ENCODE measurements at regions not wholly inside any gene's neighbourhood (a gene's known extent, or its start where the extent isn't known, plus 50 kb on each side); places are given as distances from the start of the nearest gene placed in this dataset.

DNA sequence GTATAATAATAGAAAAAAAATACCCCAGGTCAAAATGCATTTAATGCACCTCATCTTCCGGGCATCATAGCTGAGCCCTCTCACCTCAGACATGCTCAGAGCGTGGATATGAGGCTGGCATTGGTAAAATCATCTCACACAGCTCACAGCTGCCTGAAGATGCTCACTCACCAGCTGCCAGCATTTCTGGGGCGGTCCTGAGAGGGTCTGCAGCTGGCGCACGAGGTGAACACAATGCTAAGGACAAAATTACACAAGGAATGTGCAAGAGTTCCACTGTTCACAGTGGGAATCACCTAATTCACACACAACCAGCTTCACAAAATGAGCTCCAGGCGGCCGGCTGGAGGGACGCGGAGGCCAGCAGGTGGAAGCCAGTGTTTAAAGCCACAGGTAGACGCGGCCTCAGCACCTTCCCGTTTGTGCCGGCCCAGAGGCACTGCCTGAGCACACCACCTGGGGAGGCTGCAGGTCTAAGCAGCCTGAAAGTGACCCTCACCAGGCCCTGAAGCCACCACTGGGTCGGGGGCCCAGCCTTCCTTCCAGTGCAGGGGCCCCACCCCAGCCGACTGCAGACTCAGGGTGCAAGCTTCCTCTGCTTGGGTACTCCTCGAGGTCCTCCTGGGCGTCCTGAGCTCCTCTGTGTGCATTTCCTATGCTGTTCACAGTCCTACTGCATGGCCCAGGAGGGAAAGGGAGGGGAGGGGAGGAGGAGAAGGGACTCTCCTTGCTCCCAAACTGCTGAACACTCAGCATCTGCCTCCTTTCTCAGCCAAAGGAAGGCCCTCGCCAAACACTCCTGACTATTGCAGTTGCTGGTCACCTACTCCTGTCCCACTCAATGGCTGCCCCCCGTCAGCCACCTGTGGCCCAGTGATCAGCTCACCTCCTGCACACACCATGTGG is 61.2 kb upstream of the FAM20C start:
- TF ChIP-seq TAF1 (IDR thresholded peaks at IDR 0.05; ENCODE audit: low read depth) = no peak
- no peak for TF ChIP-seq CREB1 (IDR thresholded peaks at IDR 0.05; ENCODE audit: low read depth)
- TF ChIP-seq TEAD4 (IDR thresholded peaks at IDR 0.05) = no peak
- TF ChIP-seq TCF12 (IDR thresholded peaks at IDR 0.05; ENCODE audit: low read depth) = no peak
- TF ChIP-seq EP300 (IDR thresholded peaks at IDR 0.05; ENCODE audit: borderline replicate concordance) = no peak
- TF ChIP-seq, protein P1, sequence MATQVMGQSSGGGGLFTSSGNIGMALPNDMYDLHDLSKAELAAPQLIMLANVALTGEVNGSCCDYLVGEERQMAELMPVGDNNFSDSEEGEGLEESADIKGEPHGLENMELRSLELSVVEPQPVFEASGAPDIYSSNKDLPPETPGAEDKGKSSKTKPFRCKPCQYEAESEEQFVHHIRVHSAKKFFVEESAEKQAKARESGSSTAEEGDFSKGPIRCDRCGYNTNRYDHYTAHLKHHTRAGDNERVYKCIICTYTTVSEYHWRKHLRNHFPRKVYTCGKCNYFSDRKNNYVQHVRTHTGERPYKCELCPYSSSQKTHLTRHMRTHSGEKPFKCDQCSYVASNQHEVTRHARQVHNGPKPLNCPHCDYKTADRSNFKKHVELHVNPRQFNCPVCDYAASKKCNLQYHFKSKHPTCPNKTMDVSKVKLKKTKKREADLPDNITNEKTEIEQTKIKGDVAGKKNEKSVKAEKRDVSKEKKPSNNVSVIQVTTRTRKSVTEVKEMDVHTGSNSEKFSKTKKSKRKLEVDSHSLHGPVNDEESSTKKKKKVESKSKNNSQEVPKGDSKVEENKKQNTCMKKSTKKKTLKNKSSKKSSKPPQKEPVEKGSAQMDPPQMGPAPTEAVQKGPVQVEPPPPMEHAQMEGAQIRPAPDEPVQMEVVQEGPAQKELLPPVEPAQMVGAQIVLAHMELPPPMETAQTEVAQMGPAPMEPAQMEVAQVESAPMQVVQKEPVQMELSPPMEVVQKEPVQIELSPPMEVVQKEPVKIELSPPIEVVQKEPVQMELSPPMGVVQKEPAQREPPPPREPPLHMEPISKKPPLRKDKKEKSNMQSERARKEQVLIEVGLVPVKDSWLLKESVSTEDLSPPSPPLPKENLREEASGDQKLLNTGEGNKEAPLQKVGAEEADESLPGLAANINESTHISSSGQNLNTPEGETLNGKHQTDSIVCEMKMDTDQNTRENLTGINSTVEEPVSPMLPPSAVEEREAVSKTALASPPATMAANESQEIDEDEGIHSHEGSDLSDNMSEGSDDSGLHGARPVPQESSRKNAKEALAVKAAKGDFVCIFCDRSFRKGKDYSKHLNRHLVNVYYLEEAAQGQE (IDR thresholded peaks at IDR 0.05; ENCODE audit: low read depth) = no peak
- no peak for TF ChIP-seq ZBTB7A (IDR thresholded peaks at IDR 0.05; ENCODE audit: low read depth)
- no peak for TF ChIP-seq NFIC (IDR thresholded peaks at IDR 0.05)
- no peak for TF ChIP-seq RAD21 (IDR thresholded peaks at IDR 0.05; ENCODE audit: low read depth)
- no peak for TF ChIP-seq EGR1 (IDR thresholded peaks at IDR 0.05)
- TF ChIP-seq, protein P2, sequence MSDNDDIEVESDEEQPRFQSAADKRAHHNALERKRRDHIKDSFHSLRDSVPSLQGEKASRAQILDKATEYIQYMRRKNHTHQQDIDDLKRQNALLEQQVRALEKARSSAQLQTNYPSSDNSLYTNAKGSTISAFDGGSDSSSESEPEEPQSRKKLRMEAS (IDR thresholded peaks at IDR 0.05) = no peak
- TF ChIP-seq, protein P3, sequence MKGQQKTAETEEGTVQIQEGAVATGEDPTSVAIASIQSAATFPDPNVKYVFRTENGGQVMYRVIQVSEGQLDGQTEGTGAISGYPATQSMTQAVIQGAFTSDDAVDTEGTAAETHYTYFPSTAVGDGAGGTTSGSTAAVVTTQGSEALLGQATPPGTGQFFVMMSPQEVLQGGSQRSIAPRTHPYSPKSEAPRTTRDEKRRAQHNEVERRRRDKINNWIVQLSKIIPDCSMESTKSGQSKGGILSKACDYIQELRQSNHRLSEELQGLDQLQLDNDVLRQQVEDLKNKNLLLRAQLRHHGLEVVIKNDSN (IDR thresholded peaks at IDR 0.05) = no peak
- no peak for TF ChIP-seq CEBPB (IDR thresholded peaks at IDR 0.05)
- TF ChIP-seq FOXM1 (IDR thresholded peaks at IDR 0.05; ENCODE audit: borderline replicate concordance, low read depth) = no peak

DNA sequence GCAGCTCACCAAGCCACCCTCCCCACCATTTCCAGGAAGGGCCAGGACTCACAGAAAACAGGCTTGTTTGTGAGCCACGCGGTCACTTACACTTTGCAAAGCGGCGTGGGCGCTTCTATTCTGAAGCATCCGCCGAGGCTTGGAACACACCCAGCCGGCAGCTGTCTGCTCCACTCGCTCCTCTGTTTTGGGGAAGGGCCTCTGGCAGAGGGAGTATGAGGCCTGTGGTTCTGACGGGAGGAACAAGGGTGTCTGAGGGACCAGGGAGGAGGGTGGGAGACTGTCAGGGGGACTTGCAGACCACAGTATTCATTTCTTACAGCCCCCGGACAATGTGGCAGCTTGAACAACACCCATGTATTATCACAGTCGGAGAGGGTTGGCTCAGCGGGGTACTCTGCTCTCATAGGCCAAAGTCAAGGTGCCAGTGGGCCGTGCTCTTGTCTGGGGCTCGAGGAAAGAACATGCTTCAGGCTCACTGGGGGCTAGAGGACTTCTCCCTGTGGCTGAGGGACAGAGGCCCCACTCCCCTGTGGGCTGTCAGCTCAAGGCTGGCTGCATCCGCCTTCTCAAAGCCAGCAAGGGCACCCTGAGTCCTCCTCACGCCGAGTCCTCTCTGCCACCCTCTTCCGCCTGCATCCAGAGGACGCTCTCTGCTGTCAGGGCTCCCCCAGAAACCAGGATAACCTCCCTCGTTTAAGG is 60.4 kb upstream of the FAM20C start:
- TF ChIP-seq RAD21 (IDR thresholded peaks at IDR 0.05; ENCODE audit: low read depth) = no peak
- TF ChIP-seq, protein P2 (IDR thresholded peaks at IDR 0.05) = no peak
- TF ChIP-seq YY1 (IDR thresholded peaks at IDR 0.05; ENCODE audit: low read depth) = no peak
- TF ChIP-seq, protein P1 (IDR thresholded peaks at IDR 0.05; ENCODE audit: low read depth) = no peak
- no peak for TF ChIP-seq TEAD4 (IDR thresholded peaks at IDR 0.05)
- TF ChIP-seq TCF12 (IDR thresholded peaks at IDR 0.05; ENCODE audit: low read depth) = no peak

DNA sequence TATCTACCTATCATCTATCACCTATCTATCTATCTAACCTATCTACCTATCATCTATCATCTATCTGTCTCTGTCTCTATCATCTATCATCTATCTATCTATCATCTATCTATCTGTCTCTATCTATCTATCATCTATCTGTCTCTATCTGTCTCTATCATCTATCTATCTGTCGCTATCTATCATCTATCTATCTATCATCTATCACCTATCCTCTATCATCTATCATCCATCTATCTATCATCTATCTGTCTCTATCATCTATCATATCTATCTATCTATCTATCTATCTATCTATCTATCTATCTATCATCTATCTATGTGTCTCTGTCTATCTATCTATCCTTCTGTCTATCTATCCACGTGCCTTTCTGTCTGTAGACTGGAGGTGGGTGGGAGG is 59.5 kb upstream of the FAM20C start:
- TF ChIP-seq, protein P3 (IDR thresholded peaks at IDR 0.05) = no peak
- TF ChIP-seq RAD21 (IDR thresholded peaks at IDR 0.05; ENCODE audit: low read depth) (no peak), FOXM1 (IDR thresholded peaks at IDR 0.05; ENCODE audit: borderline replicate concordance, low read depth) (no peak), EP300 (IDR thresholded peaks at IDR 0.05; ENCODE audit: borderline replicate concordance) (no peak), EGR1 (IDR thresholded peaks at IDR 0.05) (no peak), TCF12 (IDR thresholded peaks at IDR 0.05; ENCODE audit: low read depth) (no peak), TEAD4 (IDR thresholded peaks at IDR 0.05) (no peak), TAF1 (IDR thresholded peaks at IDR 0.05; ENCODE audit: low read depth) (no peak)

DNA sequence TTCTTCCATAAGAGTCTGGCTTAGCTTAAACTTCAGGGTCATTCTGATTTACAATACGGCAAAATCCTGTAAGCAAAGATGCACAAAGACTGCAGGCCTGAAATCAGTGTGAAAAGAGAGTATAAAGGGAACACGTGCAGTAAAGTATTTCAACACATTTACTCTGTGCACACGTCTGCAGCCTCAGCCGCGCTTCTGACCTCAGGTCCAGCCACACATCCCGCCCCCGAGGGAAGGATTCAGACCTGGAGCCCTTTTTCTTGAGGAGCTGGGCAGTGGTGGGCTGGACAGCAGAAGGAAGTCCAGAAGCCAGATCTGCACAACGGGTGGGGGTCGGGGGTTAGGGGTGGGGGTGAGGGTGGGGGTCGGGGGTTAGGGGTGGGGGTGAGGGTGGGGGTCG is 58.9 kb upstream of the FAM20C start:
- no peak for TF ChIP-seq CEBPB (IDR thresholded peaks at IDR 0.05)
- TF ChIP-seq, protein P3 (IDR thresholded peaks at IDR 0.05) = no peak
- TF ChIP-seq TCF12 (IDR thresholded peaks at IDR 0.05; ENCODE audit: low read depth) = no peak
- TF ChIP-seq FOXM1 (IDR thresholded peaks at IDR 0.05; ENCODE audit: borderline replicate concordance, low read depth) = no peak
- no peak for TF ChIP-seq RAD21 (IDR thresholded peaks at IDR 0.05; ENCODE audit: low read depth)
- no peak for TF ChIP-seq EGR1 (IDR thresholded peaks at IDR 0.05)
- TF ChIP-seq, protein P1 (IDR thresholded peaks at IDR 0.05; ENCODE audit: low read depth) = no peak
- no peak for TF ChIP-seq YY1 (IDR thresholded peaks at IDR 0.05; ENCODE audit: low read depth)
- TF ChIP-seq, protein P2 (IDR thresholded peaks at IDR 0.05) = no peak
- TF ChIP-seq EP300 (IDR thresholded peaks at IDR 0.05; ENCODE audit: borderline replicate concordance) = no peak
- TF ChIP-seq TAF1 (IDR thresholded peaks at IDR 0.05; ENCODE audit: low read depth) = no peak
- no peak for TF ChIP-seq NFIC (IDR thresholded peaks at IDR 0.05)
- no peak for TF ChIP-seq TEAD4 (IDR thresholded peaks at IDR 0.05)
